Liver (tissue), 8 donors: ENCODE measurements at regions not wholly inside any gene's neighbourhood (a gene's known extent, or its start where the extent isn't known, plus 50 kb on each side); places are given as distances from the start of the nearest gene placed in this dataset.

Experiments used
- DNase-seq: peaks from one replicate; pipeline ENCODE4 v3.0.0-alpha.2; 2017; ENCODE audit warnings: low spot score
- H3K27ac ChIP-seq, 2 donors: one replicate each; pipeline ENCODE4 v1.7.0; 2013; ENCODE audit warnings: inconsistent platforms in 2 of 2, low read length in 2 of 2, control low read depth in 1 of 2, low read depth in 1 of 2, mild to moderate bottlenecking in 1 of 2
- H3K27me3 ChIP-seq, 4 donors: one replicate each; pipeline versions ENCODE4 v1.6.1 to v1.7.0; 2013; ENCODE audit warnings: low read length in 3 of 4, inconsistent platforms in 1 of 4, mild to moderate bottlenecking in 1 of 4, moderate library complexity in 1 of 4; ENCODE audit not compliant: control insufficient read depth in 4 of 4, insufficient read depth in 4 of 4
- H3K36me3 ChIP-seq, 4 donors: one replicate each; pipeline versions ENCODE4 v1.6.1 to v1.7.0; 2013; ENCODE audit warnings: low read length in 3 of 4, mild to moderate bottlenecking in 3 of 4, low read depth in 1 of 4, moderate library complexity in 1 of 4; ENCODE audit not compliant: control insufficient read depth in 4 of 4, insufficient read depth in 3 of 4
- H3K4me1 ChIP-seq, 4 donors: one replicate each; pipeline versions ENCODE4 v1.6.1 to v1.7.0; 2013; ENCODE audit warnings: low read length in 3 of 4, mild to moderate bottlenecking in 3 of 4, moderate library complexity in 1 of 4; ENCODE audit not compliant: control insufficient read depth in 4 of 4, insufficient read depth in 4 of 4
- H3K4me3 ChIP-seq, 3 donors: one replicate each; pipeline versions ENCODE4 v1.6.1 to v1.7.0; 2013; ENCODE audit warnings: low read length in 3 of 3, control low read depth in 1 of 3, low read depth in 1 of 3, mild to moderate bottlenecking in 1 of 3
- H3K9ac ChIP-seq, 2 donors: one replicate each; pipeline ENCODE4 v1.7.0; 2013; ENCODE audit warnings: low read length in 2 of 2, mild to moderate bottlenecking in 2 of 2, moderate library complexity in 2 of 2, control low read depth in 1 of 2, low read depth in 1 of 2
- H3K9me3 ChIP-seq, 4 donors: one replicate each; pipeline versions ENCODE4 v1.6.1 to v1.7.0; 2013; ENCODE audit warnings: low read length in 3 of 4; ENCODE audit not compliant: control insufficient read depth in 4 of 4
- ATF3 ChIP-seq: IDR thresholded peaks from 2 replicates; pipeline ENCODE4 v1.6.1; 2016; ENCODE audit warnings: antibody characterized with exemption
- CTCF ChIP-seq: fragments of 150-350 bp; IDR thresholded peaks from 2 replicates; pipeline ENCODE4 v1.5.1; 2017; ENCODE audit warnings: improper control_type of control experiment, low read depth, low read length; ENCODE audit not compliant: missing input control
- EGR1 ChIP-seq, 2 donors: IDR thresholded peaks; 2 replicates each; pipeline ENCODE4 v1.6.1; 2016 to 2018; ENCODE audit warnings: antibody characterized with exemption in 2 of 2, low read depth in 2 of 2
- FOXA1 ChIP-seq: IDR thresholded peaks from 2 replicates; pipeline ENCODE4 v1.6.1; 2016; ENCODE audit warnings: antibody characterized with exemption
- FOXA2 ChIP-seq: IDR thresholded peaks from 2 replicates; pipeline ENCODE4 v1.6.1; 2016; ENCODE audit warnings: antibody characterized with exemption
- GABPA ChIP-seq, 2 donors: IDR thresholded peaks in 1 of 2; conservative IDR thresholded peaks in 1 of 2; 2 replicates each; pipeline ENCODE4 v1.6.1; 2016; ENCODE audit warnings: antibody characterized with exemption in 2 of 2, mild to moderate bottlenecking in 1 of 2, moderate library complexity in 1 of 2
- HNF4G ChIP-seq: IDR thresholded peaks from 2 replicates; pipeline ENCODE4 v1.6.1; 2016; ENCODE audit warnings: antibody characterized with exemption
- JUND ChIP-seq, 2 donors: IDR thresholded peaks; 2 replicates each; pipeline ENCODE4 v1.6.1; 2016; ENCODE audit warnings: antibody characterized with exemption in 2 of 2
- MAX ChIP-seq: IDR thresholded peaks from 2 replicates; pipeline ENCODE4 v1.6.1; 2016; ENCODE audit warnings: antibody characterized with exemption
- NR2F2 ChIP-seq: IDR thresholded peaks from 2 replicates; pipeline ENCODE4 v1.6.1; 2016; ENCODE audit warnings: antibody characterized with exemption
- RAD21 ChIP-seq, 2 donors: IDR thresholded peaks; 2 replicates each; pipeline ENCODE4 v1.6.1; 2016; ENCODE audit warnings: antibody characterized with exemption in 2 of 2, mild to moderate bottlenecking in 2 of 2
- REST ChIP-seq: IDR thresholded peaks from 2 replicates; pipeline ENCODE4 v1.6.1; 2016; ENCODE audit warnings: antibody characterized with exemption, mild to moderate bottlenecking
- TAF1 ChIP-seq: conservative IDR thresholded peaks from 2 replicates; pipeline ENCODE4 v1.6.1; 2016; ENCODE audit warnings: antibody characterized with exemption, mild to moderate bottlenecking
- ZBTB33 ChIP-seq: IDR thresholded peaks from 2 replicates; pipeline ENCODE4 v1.6.1; 2016; ENCODE audit warnings: antibody characterized with exemption
- WGBS: extraction: QIAGEN DNeasy Blood & Tissue Kit; methylation state at CpG from one replicate; pipeline ENCODE4 v1.1.7; 2013; 5-methylcytosine and 5-hydroxymethylcytosine counted together
- donor health status: healthy.
- donor health status: healthy.
- donor health status: healthy.
- donor health status: healthy.
- donor health status: healthy.

- no peaks in the 10 kb centered on the region for H3K27me3 ChIP-seq
- 98% methylated on average over 2 of the region's 2 CpGs for WGBS
- H3K9me3 ChIP-seq: no peaks in the 10 kb centered on the region
Observed at GRCh38 chr2:38165698-38166097, 89.7 kb upstream of the CYP1B1 start.

GRCh38 chr2:38164881-38165280 is 88.9 kb upstream of the CYP1B1 start:
- 95% methylated on average over 4 of the region's 4 CpGs for WGBS
- no peak for TF ChIP-seq FOXA2
- TF ChIP-seq REST: no peak
- no peak for TF ChIP-seq MAX
- no peak for TF ChIP-seq ATF3
- no peak for TF ChIP-seq HNF4G
- TF ChIP-seq GABPA (IDR thresholded peaks at IDR 0.05 in 1 of 2, conservative IDR thresholded peaks at IDR 0.05 in 1 of 2): no peak
- TF ChIP-seq FOXA1: no peak
- no peak for TF ChIP-seq CTCF
- TF ChIP-seq EGR1 (IDR thresholded peaks at IDR 0.05; ENCODE audit: low read depth in 2 of 2): no peak
- TF ChIP-seq NR2F2: no peak
- TF ChIP-seq RAD21 (IDR thresholded peaks at IDR 0.05): no peak
- H3K27me3 ChIP-seq: no peaks in the 10 kb centered on the region
- no peak overlapping the region for H3K27ac ChIP-seq
- no peak overlapping the region for H3K4me3 ChIP-seq
- no peaks in the 10 kb centered on the region for H3K36me3 ChIP-seq
- DNase-seq: no peak
- H3K4me1 ChIP-seq: peaks cover 0 to 9% (median 5%) of the 10 kb centered on the region in 4 donors
- no peak overlapping the region for H3K9ac ChIP-seq
- H3K9me3 ChIP-seq: no peaks in the 10 kb centered on the region

More at GRCh38 chr2:38165698-38166097, 89.7 kb upstream of the CYP1B1 start:
- H3K27ac ChIP-seq: no peak overlapping the region
- H3K9ac ChIP-seq: no peak overlapping the region
- DNase-seq: no peak
- TF ChIP-seq REST (no peak), ZBTB33 (no peak), FOXA1 (no peak), JUND (IDR thresholded peaks at IDR 0.05) (no peak), HNF4G (no peak), FOXA2 (no peak), TAF1 (no peak)
- H3K4me1 ChIP-seq: peaks cover 1 to 13% (median 8%) of the 10 kb centered on the region in 4 donors
- no peaks in the 10 kb centered on the region for H3K36me3 ChIP-seq
- no peak overlapping the region for H3K4me3 ChIP-seq
